ELF-1 (cell line): ENCODE measurements at regions not wholly inside any gene's neighbourhood (a gene's known extent, or its start where the extent isn't known, plus 50 kb on each side); places are given as distances from the start of the nearest gene placed in this dataset.
"Not testable (repeated sequence)": the region's sequence is repeated elsewhere in the genome, so short reads cannot be mapped to it uniquely, and the experiment has no call there.

Source experiments
- DNase-seq: peaks from one replicate; pipeline ENCODE4 v3.0.0-alpha.2; 2016; ENCODE audit warnings: low read depth, low spot score

- DNase-seq, result no peak
These were observed 163.9 kb downstream of the LEPR start for GRCh38 chr1:65584399-65584798.

GRCh38 chr1:65590279-65590678 lies 169.8 kb downstream of the LEPR start:
- DNase-seq, result no peak

- DNase-seq, result no peak
These were observed 173.0 kb downstream of the LEPR start for GRCh38 chr1:65593516-65593915.

- no peak for DNase-seq
These were observed 175.3 kb downstream of the LEPR start for GRCh38 chr1:65595724-65596123.

- DNase-seq, result no peak
These were observed 176.3 kb downstream of the LEPR start for GRCh38 chr1:65596768-65597167.

GRCh38 chr1:65605621-65606020 lies 185.2 kb downstream of the LEPR start:
- no peak for DNase-seq

- no peak for DNase-seq
These were observed 186.0 kb downstream of the LEPR start for GRCh38 chr1:65606426-65606825.

- no peak for DNase-seq
These were observed 178.8 kb upstream of the PDE4B start for GRCh38 chr1:65613884-65614283.

GRCh38 chr1:65615859-65616258 lies 176.8 kb upstream of the PDE4B start:
- no peak for DNase-seq

GRCh38 chr1:65621721-65622120 lies 171.0 kb upstream of the PDE4B start:
- peak; percentile 77 for DNase-seq

GRCh38 chr1:65623895-65624294 lies 168.8 kb upstream of the PDE4B start:
- no peak for DNase-seq

GRCh38 chr1:65625528-65625927 lies 167.2 kb upstream of the PDE4B start:
- DNase-seq, result no peak

- no peak for DNase-seq
These were observed 166.7 kb upstream of the PDE4B start for GRCh38 chr1:65626003-65626402.

GRCh38 chr1:65629788-65630187 lies 162.9 kb upstream of the PDE4B start:
- no peak for DNase-seq

GRCh38 chr1:65630855-65631254 lies 161.8 kb upstream of the PDE4B start:
- DNase-seq, result peak; percentile 14

- no peak for DNase-seq
These were observed 160.5 kb upstream of the PDE4B start for GRCh38 chr1:65632235-65632634.

- DNase-seq, result no peak
These were observed 152.6 kb upstream of the PDE4B start for GRCh38 chr1:65640046-65640445.

- not testable (repeated sequence) for DNase-seq
These were observed 143.5 kb upstream of the PDE4B start for GRCh38 chr1:65649185-65649584.

GRCh38 chr1:65650682-65651081 lies 142.0 kb upstream of the PDE4B start:
- no peak for DNase-seq

GRCh38 chr1:65654526-65654925 lies 138.2 kb upstream of the PDE4B start:
- not testable (repeated sequence) for DNase-seq

- DNase-seq, result not testable (repeated sequence)
These were observed 135.1 kb upstream of the PDE4B start for GRCh38 chr1:65657609-65658008.

GRCh38 chr1:65658122-65658521 lies 134.6 kb upstream of the PDE4B start:
- no peak for DNase-seq

- no peak for DNase-seq
These were observed 124.3 kb upstream of the PDE4B start for GRCh38 chr1:65668368-65668767.

GRCh38 chr1:65670518-65670917 lies 122.2 kb upstream of the PDE4B start:
- DNase-seq, result no peak

GRCh38 chr1:65674522-65674921 lies 118.2 kb upstream of the PDE4B start:
- no peak for DNase-seq
